ENCODE measurements at regions not wholly inside any gene's neighbourhood (a gene's known extent, or its start where the extent isn't known, plus 50 kb on each side); places are given as distances from the start of the nearest gene placed in this dataset.
"Not testable (repeated sequence)": the region's sequence is repeated elsewhere in the genome, so short reads cannot be mapped to it uniquely, and the experiment has no call there.

DNA sequence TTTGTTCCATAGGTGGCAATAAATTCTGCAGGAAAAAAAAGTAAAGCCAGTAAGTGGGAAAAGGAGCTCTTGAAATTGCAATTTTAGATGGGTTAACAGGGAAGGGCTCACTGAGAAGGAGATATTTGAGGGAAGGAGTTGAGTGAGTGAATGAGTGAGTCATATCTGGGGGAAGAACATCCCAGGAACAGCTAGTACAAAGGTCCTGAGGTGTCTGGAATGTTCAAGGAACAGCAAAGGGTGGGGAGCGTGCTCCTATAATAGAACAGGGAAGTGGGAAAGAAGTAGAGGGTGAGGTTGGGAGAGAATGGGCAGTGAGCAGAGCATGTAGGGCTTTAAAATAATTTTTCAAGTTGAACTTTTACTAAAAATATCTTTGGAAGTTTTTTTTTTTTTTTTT, 68.0 kb upstream of the PSME4 start:
- DNase-seq (ENCODE audit: low read depth), result peak; percentile 48

DNA sequence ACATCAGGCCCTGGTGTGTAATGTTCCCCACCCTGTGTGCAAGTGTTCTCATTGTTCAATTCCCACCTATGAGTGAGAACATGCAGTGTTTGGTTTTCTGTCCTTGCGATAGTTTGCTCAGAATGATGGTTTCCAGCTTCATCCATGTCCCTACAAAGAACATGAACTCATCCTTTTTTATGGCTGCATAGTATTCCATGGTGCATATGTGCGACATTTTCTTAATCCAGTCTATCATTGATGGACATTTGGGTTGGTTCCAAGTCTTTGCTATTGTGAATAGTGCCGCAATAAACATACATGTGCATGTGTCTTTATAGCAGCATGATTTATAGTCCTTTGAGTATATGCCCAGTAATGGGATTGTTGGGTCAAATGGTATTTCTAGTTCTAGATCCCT, 60.5 kb upstream of the PSME4 start:
- not testable (repeated sequence) for DNase-seq (ENCODE audit: low read depth)

DNA sequence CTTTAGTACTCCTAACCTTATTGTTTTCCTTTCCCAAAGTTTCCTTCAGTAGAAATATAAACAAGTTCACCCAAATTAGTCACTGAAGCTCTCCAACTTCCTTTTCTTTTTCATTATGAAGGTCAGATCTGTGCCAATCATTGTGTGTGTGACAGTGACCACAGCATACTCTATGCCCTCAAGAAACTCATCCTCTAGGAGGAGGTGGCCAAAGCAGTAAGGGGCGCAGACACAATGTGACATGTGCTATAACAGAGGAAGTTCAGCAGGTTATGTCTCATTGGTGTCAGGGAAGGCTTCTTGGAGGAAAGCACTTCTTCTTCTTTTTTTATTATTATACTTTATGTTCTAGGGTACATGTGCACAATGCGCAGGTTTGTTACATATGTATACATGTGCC, 60.0 kb upstream of the PSME4 start:
- DNase-seq (ENCODE audit: low read depth), result no peak

DNA sequence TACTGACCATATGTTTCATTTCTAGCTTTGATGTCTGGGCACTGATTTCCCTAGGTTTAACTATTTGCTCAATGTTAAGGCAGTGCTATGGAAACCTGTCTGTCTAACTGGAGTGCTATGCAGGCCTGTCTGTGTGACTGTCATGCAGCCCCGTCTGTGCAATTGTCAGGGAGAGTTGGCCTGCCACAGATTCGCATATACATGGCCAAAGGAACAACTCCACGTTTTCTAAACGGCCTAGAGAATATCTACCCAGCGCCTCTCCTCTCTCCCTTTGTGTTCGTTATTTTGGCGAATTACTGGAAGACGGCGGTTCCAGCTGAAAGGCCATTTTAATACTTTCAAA, 59.6 kb upstream of the PSME4 start:
- no peak for DNase-seq (ENCODE audit: low read depth)

DNA sequence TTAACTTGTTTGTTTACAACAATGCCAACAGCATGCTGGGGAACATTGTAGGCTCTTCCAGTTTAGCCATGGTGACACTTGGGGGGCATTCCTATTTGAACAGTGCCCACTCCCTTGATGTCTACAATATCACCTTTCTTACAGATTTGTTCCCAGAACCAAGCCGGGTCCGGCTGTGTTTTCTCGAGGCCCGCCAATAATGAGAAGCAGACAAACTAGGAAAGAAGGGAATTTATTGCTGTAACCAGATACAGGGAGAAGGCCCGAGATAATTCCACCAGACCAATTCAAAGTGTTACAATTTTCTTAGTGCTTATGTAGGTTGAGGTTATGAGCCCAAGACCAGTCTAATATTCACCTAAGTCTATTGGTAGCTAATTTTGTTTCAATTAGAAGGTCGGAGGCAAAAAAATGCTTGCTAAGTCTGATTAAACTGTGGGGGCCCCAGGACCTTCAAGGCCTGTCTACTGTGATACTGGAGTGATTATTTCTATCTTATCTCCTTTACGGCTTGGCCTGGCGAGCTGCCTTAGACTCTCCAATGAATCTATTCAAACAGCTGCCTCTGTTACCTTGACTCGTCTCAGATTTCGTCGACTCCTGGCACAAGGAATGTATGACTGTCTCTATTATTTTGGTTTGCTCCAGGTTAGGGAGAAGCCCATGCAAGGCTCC, 59.1 kb upstream of the PSME4 start:
- no peak for DNase-seq (ENCODE audit: low read depth)

DNA sequence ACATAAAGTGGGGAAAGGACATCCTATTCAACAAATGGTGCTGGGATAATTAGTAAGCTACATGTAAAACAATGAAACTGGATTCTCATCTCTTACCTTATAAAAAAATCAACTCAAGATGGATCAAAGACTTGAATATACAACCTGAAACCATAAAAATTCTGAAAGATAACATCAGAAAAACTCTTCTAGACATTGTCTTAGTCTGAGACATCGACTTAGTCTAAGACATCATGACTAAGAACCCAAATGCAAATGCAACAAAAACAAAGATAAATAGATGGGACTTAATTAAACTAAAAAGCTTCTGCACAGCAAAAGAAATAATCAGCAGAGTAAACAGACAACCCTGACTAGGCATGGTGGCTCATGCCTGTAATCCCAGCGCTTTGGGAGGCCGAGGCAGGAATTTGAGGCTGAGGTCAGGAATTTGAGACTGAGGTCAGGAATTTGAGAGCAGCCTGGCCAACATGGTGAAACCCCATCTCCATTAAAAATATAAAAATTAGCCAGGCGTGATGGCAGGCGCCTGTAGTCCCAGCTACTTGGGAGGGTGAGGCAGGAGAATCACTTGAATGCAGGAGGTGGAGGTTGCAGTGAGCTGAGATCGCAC, 54.8 kb upstream of the PSME4 start:
- not testable (repeated sequence) for DNase-seq (ENCODE audit: low read depth)

DNA sequence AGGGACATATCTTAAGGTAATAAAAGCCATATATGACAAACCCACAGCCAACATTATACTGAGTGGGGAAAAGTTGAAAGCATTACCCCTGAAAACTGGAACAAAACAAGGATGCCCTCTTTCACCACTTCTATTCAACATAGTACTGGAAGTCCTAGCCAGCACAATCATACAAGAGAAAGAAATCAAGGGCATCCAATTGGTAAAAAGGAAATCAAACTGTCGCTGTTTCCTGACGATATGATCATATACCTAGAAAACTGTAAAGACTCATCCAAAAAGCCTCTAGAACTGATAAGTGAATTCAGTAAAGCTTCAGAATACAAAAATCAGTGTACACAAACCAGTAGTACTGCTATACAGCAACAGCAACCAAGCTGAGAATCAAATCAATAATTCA, 53.8 kb upstream of the PSME4 start:
- no peak for DNase-seq (ENCODE audit: low read depth)

DNA sequence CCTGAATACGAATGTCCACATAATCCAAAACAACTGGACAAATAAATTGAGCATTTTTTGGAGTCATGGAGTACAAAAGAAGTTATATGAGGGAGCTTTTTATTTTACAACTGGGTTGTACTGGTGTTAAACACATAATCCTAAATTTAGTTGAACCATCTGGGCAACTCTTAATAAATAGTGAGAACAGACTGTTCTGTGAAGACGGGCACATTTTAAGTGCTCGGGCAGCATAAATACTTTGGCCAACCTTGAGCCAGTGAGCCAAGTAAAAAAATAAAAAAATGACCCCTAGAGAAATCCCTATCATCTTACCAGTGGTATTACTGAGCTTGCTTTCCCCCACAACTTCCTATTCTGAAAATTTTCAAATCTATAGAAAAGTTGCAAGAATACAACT, 50.9 kb upstream of the PSME4 start:
- DNase-seq (ENCODE audit: low read depth), result no peak

DNA sequence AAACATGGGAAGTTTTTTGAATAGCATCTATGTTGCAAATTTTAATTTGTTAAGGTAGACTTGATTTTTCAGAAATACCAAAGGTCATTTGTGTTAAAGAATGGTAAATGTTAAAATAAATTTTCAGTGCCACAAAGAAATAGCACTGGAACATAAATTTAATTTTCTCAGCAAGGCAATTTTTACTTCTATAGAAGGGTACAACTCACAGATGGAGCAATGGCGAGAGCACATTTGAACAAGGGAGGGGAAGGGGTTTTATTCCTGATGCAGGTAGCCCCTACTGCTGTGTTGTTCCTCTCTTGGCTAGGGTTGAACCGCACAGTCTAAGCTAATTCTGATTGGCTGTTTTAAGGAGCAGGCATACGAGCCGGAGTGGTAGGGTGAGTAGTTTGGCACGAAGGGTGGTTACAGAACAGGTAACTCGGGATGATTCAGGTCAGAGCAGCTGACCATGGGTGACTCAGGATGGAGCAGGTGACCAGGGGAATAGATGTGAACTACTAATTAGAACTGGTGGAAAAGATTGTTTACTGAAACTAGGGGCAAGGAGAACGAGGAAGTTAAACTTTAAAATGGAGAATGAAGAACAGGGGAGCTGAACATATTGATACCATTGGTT, 50.1 kb upstream of the PSME4 start:
- DNase-seq (ENCODE audit: low read depth), result no peak

Measured in HT1080 (cell line).